HCT116 (cell line): ENCODE measurements at regions not wholly inside any gene's neighbourhood (a gene's known extent, or its start where the extent isn't known, plus 50 kb on each side); places are given as distances from the start of the nearest gene placed in this dataset.

ENCODE experiments used
- ATAC-seq: fragments of 200-7000 bp; cut with Tn5 transposase; 2 replicates; pipeline ENCODE4 v1.9.1; 2020; ENCODE audit warnings: mild to moderate bottlenecking, moderate library complexity
- BruUV-seq: library from RNA; stranded (reverse); fragments of 400-500 nt; replicated peaks from 2 replicates; lab custom pipeline; 2021; lab: Mats Ljungman, UMichigan
- CTCF ChIA-PET: fragments of 300-600 bp; sonication (Branson Sonifier 250); formaldehyde crosslinking; loops from one replicate; lab custom pipeline; 2021; ENCODE audit warnings: antibody characterized with exemption; lab: Charles Lee
- POLR2A ChIA-PET: fragments of 300-600, 350-600 bp; sonication (Branson Sonifier 250); formaldehyde crosslinking; loops from one replicate; lab custom pipeline; 2021; ENCODE audit warnings: antibody characterized with exemption; lab: Charles Lee
- RAD21 ChIA-PET, 2 experiments: fragments of 300-600 bp; sonication (Branson Sonifier 250); formaldehyde crosslinking; loops; one replicate each; lab custom pipeline; 2023; ENCODE audit warnings: low total read pairs in 2 of 2; ENCODE audit not compliant: uncharacterized antibody in 2 of 2, unreplicated experiment in 2 of 2, low non-redundant PET in 1 of 2; lab: Charles Lee
- DNase-seq: peaks from one replicate; pipeline ENCODE4 v3.0.0-alpha.2; 2010; ENCODE audit warnings: low read depth, low spot score
- H2AFZ ChIP-seq: fragments of 200-600 bp; shearing (Covaris generic), sonication (generic); 2 replicates; pipeline ENCODE4 v1.6.1; 2017; ENCODE audit warnings: low read depth, mixed run types, mixed read lengths, antibody characterized with exemption, low read length; ENCODE audit not compliant: poor library complexity, severe bottlenecking
- H3K27ac ChIP-seq: 2 replicates; pipeline ENCODE4 v1.5.1; 2012; ENCODE audit warnings: low read depth, low read length
- H3K27me3 ChIP-seq: fragments of 200-600 bp; sonication (generic); 2 replicates; pipeline ENCODE4 v1.6.1; 2016; ENCODE audit warnings: mixed run types, low read length, mixed read lengths; ENCODE audit not compliant: insufficient read depth
- H3K36me3 ChIP-seq, 2 experiments: fragments of 200-500 bp in 1 of 2; fragments of 200-600 bp in 1 of 2; sonication (Bioruptor generic) in 1 of 2; sonication (generic) in 1 of 2; 2 replicates each; pipeline versions ENCODE4 v1.5.1 to v1.6.1; 2014 to 2016; ENCODE audit warnings: low read length in 2 of 2, inconsistent platforms in 1 of 2, mixed read lengths in 1 of 2, mixed run types in 1 of 2; ENCODE audit not compliant: insufficient read depth in 2 of 2, control insufficient read depth in 1 of 2
- H3K4me1 ChIP-seq, 2 experiments: fragments of 200-600 bp in 1 of 2; sonication (generic) in 1 of 2; 2 replicates each; pipeline versions ENCODE4 v1.5.1 to v1.6.1; 2012 to 2017; ENCODE audit warnings: low read length in 2 of 2, inconsistent platforms in 1 of 2, mild to moderate bottlenecking in 1 of 2, mixed read lengths in 1 of 2, mixed run types in 1 of 2, moderate library complexity in 1 of 2; ENCODE audit not compliant: insufficient read depth in 2 of 2, control insufficient read depth in 1 of 2
- H3K4me2 ChIP-seq: fragments of 200-600 bp; sonication (generic); 2 replicates; pipeline ENCODE4 v1.6.1; 2017; ENCODE audit warnings: mixed run types, low read length, mixed read lengths
- H3K4me3 ChIP-seq, 2 experiments: fragments of 200-600 bp in 1 of 2; sonication (generic) in 1 of 2; replicated peaks in 1 of 2; 2 replicates each; pipeline ENCODE4 v1.5.1; 2011 to 2016; ENCODE audit warnings: low read length in 2 of 2, control low read depth in 1 of 2, low read depth in 1 of 2, mild to moderate bottlenecking in 1 of 2, mixed read lengths in 1 of 2, mixed run types in 1 of 2
- H3K79me2 ChIP-seq: fragments of 200-600 bp; sonication (generic); 2 replicates; pipeline ENCODE4 v1.6.1; 2017; ENCODE audit warnings: mild to moderate bottlenecking, mixed run types, low read length, moderate library complexity, mixed read lengths; ENCODE audit not compliant: insufficient read depth
- H3K9ac ChIP-seq: fragments of 200-600 bp; sonication (generic); 2 replicates; pipeline ENCODE4 v1.6.1; 2016; ENCODE audit warnings: low read length, mixed read lengths
- H3K9me2 ChIP-seq: fragments of 200-600 bp; sonication (generic), shearing (Covaris generic); 2 replicates; pipeline ENCODE4 v1.6.1; 2017; ENCODE audit warnings: mixed run types, mild to moderate bottlenecking, moderate library complexity; ENCODE audit not compliant: insufficient read depth
- H3K9me3 ChIP-seq, 2 experiments: fragments of 200-500 bp in 1 of 2; fragments of 200-600 bp in 1 of 2; sonication (Bioruptor generic) in 1 of 2; sonication (generic) in 1 of 2; 2 replicates each; pipeline ENCODE4 v1.6.1; 2014 to 2017; ENCODE audit warnings: low read length in 2 of 2, mixed read lengths in 2 of 2, inconsistent platforms in 1 of 2, low read depth in 1 of 2, mild to moderate bottlenecking in 1 of 2, mixed run types in 1 of 2, moderate library complexity in 1 of 2; ENCODE audit not compliant: control insufficient read depth in 1 of 2, insufficient read depth in 1 of 2
- H4K20me1 ChIP-seq: fragments of 200-600 bp; sonication (generic), shearing (Covaris generic); 2 replicates; pipeline ENCODE4 v1.6.1; 2017; ENCODE audit warnings: mixed run types, mild to moderate bottlenecking, moderate library complexity; ENCODE audit not compliant: insufficient read depth
- CBX3 ChIP-seq: IDR thresholded peaks from 2 replicates; pipeline ENCODE4 v1.6.1; 2012; ENCODE audit warnings: low read depth
- CEBPB ChIP-seq: IDR thresholded peaks from 2 replicates; pipeline ENCODE4 v1.6.1; 2012; ENCODE audit warnings: low read depth
- EGR1 ChIP-seq: IDR thresholded peaks from 2 replicates; pipeline ENCODE4 v1.6.1; 2012; ENCODE audit warnings: low read depth
- ELF1 ChIP-seq: IDR thresholded peaks from 2 replicates; pipeline ENCODE4 v1.6.1; 2012; ENCODE audit warnings: low read depth, borderline replicate concordance
- EZH2 ChIP-seq: fragments of 200-600 bp; sonication (generic); IDR thresholded peaks from 2 replicates; pipeline ENCODE4 v1.6.1; 2017; ENCODE audit warnings: antibody characterized with exemption, mixed run types
- EZH2phosphoT487 ChIP-seq: fragments of 200-600 bp; IDR thresholded peaks from 2 replicates; pipeline ENCODE4 v1.6.1; 2018; ENCODE audit warnings: antibody characterized with exemption, borderline replicate concordance
- FOSL1 ChIP-seq: IDR thresholded peaks from 2 replicates; pipeline ENCODE4 v1.6.1; 2012; ENCODE audit warnings: low read depth
- JUND ChIP-seq: IDR thresholded peaks from 2 replicates; pipeline ENCODE4 v1.6.1; 2012
- POLR2A ChIP-seq: IDR thresholded peaks from 2 replicates; pipeline ENCODE4 v1.7.0; 2011; ENCODE audit warnings: borderline replicate concordance; ENCODE audit not compliant: insufficient read depth, insufficient read length; ENCODE audit errors: extremely low read depth
- POLR2AphosphoS5 ChIP-seq: IDR thresholded peaks from 2 replicates; pipeline ENCODE4 v1.6.1; 2011; ENCODE audit warnings: mild to moderate bottlenecking, low read depth, low read length, moderate library complexity
- RAD21 ChIP-seq: IDR thresholded peaks from 2 replicates; pipeline ENCODE4 v1.6.1; 2012; ENCODE audit warnings: low read depth, mild to moderate bottlenecking
- SIN3A ChIP-seq: IDR thresholded peaks from 2 replicates; pipeline ENCODE4 v1.6.1; 2012; ENCODE audit warnings: low read depth
- SP1 ChIP-seq: IDR thresholded peaks from 2 replicates; pipeline ENCODE4 v1.6.1; 2012; ENCODE audit warnings: low read depth
- TCF7L2 ChIP-seq: IDR thresholded peaks from 2 replicates; pipeline ENCODE4 v1.7.0; 2011; ENCODE audit warnings: borderline replicate concordance, inconsistent platforms; ENCODE audit not compliant: insufficient read depth, insufficient read length; ENCODE audit errors: extremely low read depth
- YY1 ChIP-seq: IDR thresholded peaks from 2 replicates; pipeline ENCODE4 v1.6.1; 2011; ENCODE audit warnings: low read length, low read depth, moderate library complexity, mild to moderate bottlenecking; ENCODE audit not compliant: insufficient replicate concordance; ENCODE audit errors: extremely low read depth
- ZNF274 ChIP-seq: fragments of 200-500 bp; sonication (Bioruptor generic); IDR thresholded peaks from 2 replicates; pipeline ENCODE4 v1.6.1; 2014; ENCODE audit warnings: mild to moderate bottlenecking, low read depth, low read length, inconsistent platforms
- intact Hi-C: fragments of 100-400 bp; cut with micrococcal nuclease; formaldehyde crosslinking; loops from 2 replicates; pipeline ENCODE4 v1.10.0; 2022
- TF ChIP-seq, protein P1 (sequence below): IDR thresholded peaks from 2 replicates; pipeline ENCODE4 v1.6.1; 2012; ENCODE audit warnings: low read depth
- TF ChIP-seq, protein P2 (sequence below): IDR thresholded peaks from 2 replicates; pipeline ENCODE4 v1.6.1; 2012
- TF ChIP-seq, protein P3 (sequence below): IDR thresholded peaks from 2 replicates; pipeline ENCODE4 v1.6.1; 2012

DNA sequence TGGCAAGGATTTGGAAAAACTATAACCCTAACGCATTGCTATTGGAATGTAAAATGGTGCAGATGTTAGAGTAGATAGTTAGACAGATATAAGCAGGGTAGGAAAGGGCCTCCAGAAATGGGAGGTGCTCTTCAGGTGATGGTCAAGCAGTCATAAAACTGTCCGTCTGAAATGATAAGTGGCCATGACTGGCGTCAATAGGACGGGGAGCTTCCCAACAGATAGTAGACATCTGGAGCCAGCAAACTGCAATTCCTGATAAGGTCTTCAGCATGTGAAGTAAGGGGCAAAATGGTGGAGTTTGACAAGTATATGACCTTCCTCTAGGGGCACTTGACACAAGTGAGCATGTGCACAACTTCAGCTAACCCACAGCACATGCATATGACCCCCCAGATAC is 250.4 kb downstream of the MAGEB5 start:
- H3K4me3 ChIP-seq: no peak overlapping the region
- RAD21 ChIA-PET: no interaction called here
- H4K20me1 ChIP-seq: no peaks in the 10 kb centered on the region
- H3K4me1 ChIP-seq: no peaks in the 10 kb centered on the region
- no peaks in the 10 kb centered on the region for H3K9me3 ChIP-seq
- no peaks in the 10 kb centered on the region for H3K79me2 ChIP-seq
- BruUV-seq: no TSS peak
- TF ChIP-seq FOSL1 (no peak), EZH2phosphoT487 (no peak), SP1 (no peak), YY1 (no peak), EZH2 (no peak), TCF7L2 (no peak), JUND (no peak), EGR1 (no peak), POLR2A (no peak), SIN3A (no peak), POLR2AphosphoS5 (no peak), CBX3 (no peak), ELF1 (no peak), RAD21 (no peak), CEBPB (no peak), ZNF274 (no peak)
- TF ChIP-seq, protein P1, sequence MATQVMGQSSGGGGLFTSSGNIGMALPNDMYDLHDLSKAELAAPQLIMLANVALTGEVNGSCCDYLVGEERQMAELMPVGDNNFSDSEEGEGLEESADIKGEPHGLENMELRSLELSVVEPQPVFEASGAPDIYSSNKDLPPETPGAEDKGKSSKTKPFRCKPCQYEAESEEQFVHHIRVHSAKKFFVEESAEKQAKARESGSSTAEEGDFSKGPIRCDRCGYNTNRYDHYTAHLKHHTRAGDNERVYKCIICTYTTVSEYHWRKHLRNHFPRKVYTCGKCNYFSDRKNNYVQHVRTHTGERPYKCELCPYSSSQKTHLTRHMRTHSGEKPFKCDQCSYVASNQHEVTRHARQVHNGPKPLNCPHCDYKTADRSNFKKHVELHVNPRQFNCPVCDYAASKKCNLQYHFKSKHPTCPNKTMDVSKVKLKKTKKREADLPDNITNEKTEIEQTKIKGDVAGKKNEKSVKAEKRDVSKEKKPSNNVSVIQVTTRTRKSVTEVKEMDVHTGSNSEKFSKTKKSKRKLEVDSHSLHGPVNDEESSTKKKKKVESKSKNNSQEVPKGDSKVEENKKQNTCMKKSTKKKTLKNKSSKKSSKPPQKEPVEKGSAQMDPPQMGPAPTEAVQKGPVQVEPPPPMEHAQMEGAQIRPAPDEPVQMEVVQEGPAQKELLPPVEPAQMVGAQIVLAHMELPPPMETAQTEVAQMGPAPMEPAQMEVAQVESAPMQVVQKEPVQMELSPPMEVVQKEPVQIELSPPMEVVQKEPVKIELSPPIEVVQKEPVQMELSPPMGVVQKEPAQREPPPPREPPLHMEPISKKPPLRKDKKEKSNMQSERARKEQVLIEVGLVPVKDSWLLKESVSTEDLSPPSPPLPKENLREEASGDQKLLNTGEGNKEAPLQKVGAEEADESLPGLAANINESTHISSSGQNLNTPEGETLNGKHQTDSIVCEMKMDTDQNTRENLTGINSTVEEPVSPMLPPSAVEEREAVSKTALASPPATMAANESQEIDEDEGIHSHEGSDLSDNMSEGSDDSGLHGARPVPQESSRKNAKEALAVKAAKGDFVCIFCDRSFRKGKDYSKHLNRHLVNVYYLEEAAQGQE: no peak
- TF ChIP-seq, protein P2, sequence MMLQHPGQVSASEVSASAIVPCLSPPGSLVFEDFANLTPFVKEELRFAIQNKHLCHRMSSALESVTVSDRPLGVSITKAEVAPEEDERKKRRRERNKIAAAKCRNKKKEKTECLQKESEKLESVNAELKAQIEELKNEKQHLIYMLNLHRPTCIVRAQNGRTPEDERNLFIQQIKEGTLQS: no peak
- TF ChIP-seq, protein P3, sequence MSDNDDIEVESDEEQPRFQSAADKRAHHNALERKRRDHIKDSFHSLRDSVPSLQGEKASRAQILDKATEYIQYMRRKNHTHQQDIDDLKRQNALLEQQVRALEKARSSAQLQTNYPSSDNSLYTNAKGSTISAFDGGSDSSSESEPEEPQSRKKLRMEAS: no peak
- TF ChIP-seq, all 23 proteins: peak for 0
- H3K27me3 ChIP-seq: no peaks in the 10 kb centered on the region
- no peak overlapping the region for H3K9ac ChIP-seq
- no peak for DNase-seq
- POLR2A ChIA-PET: no interaction called here
- H3K4me2 ChIP-seq: no peak overlapping the region
- no peak overlapping the region for H3K27ac ChIP-seq
- no peaks in the 10 kb centered on the region for H3K9me2 ChIP-seq
- ATAC-seq: no peak
- CTCF ChIA-PET: no interaction called here
- H3K36me3 ChIP-seq: no peaks in the 10 kb centered on the region
- intact Hi-C loops: no loop called here
- no peak overlapping the region for H2AFZ ChIP-seq
